Left lobe of liver (tissue), 2 donors: ENCODE measurements at regions not wholly inside any gene's neighbourhood (a gene's known extent, or its start where the extent isn't known, plus 50 kb on each side); places are given as distances from the start of the nearest gene placed in this dataset.

ENCODE experiments used
- ATAC-seq: fragments of 200-7000 bp; cut with Tn5 transposase; one replicate; pipeline ENCODE4 v1.9.1; 2020; ENCODE audit warnings: mild to moderate bottlenecking, moderate library complexity
- DNase-seq: peaks from one replicate; pipeline ENCODE4 v3.0.0-alpha.2; 2020; ENCODE audit warnings: low spot score
- donor health status: DM: no; HTN: no; CAD: no; lungs with moderate emphysema.
- donor health status: DM: no; HTN: yes; CAD: no.

- ATAC-seq = no peak
- DNase-seq = no peak
Measured at GRCh38 chrX:122504026-122504425, 680.1 kb upstream of the GRIA3 start.

GRCh38 chrX:122512561-122513072, 671.5 kb upstream of the GRIA3 start:
- no peak for DNase-seq
- ATAC-seq = no peak

GRCh38 chrX:122517786-122518185, 666.3 kb upstream of the GRIA3 start:
- DNase-seq = no peak
- no peak for ATAC-seq

- DNase-seq (no peak), ATAC-seq (peak; percentile 30)
Measured at GRCh38 chrX:122545778-122546177, 638.3 kb upstream of the GRIA3 start.

GRCh38 chrX:122546269-122546668, 637.8 kb upstream of the GRIA3 start:
- DNase-seq (no peak), ATAC-seq (peak; percentile 65)

GRCh38 chrX:122552286-122552800, 631.7 kb upstream of the GRIA3 start:
- DNase-seq (no peak), ATAC-seq (no peak)

- ATAC-seq (no peak), DNase-seq (no peak)
Measured at GRCh38 chrX:122555925-122556324, 628.2 kb upstream of the GRIA3 start.

- ATAC-seq = no peak
- no peak for DNase-seq
Measured at GRCh38 chrX:122565952-122566351, 618.1 kb upstream of the GRIA3 start.

- no peak for ATAC-seq
- DNase-seq = no peak
Measured at GRCh38 chrX:122566401-122566800, 617.7 kb upstream of the GRIA3 start.

GRCh38 chrX:122567911-122568310, 616.2 kb upstream of the GRIA3 start:
- ATAC-seq (no peak), DNase-seq (no peak)

- DNase-seq = no peak
- ATAC-seq = no peak
Measured at GRCh38 chrX:122572461-122572860, 611.6 kb upstream of the GRIA3 start.

- DNase-seq (no peak), ATAC-seq (no peak)
Measured at GRCh38 chrX:122579036-122579435, 605.0 kb upstream of the GRIA3 start.

- ATAC-seq (no peak), DNase-seq (no peak)
Measured at GRCh38 chrX:122579526-122579925, 604.6 kb upstream of the GRIA3 start.

- DNase-seq = no peak
- no peak for ATAC-seq
Measured at GRCh38 chrX:122582280-122582974, 601.7 kb upstream of the GRIA3 start.

GRCh38 chrX:122582975-122583305, 601.1 kb upstream of the GRIA3 start:
- DNase-seq (no peak), ATAC-seq (no peak)

- no peak for DNase-seq
- ATAC-seq = no peak
Measured at GRCh38 chrX:122583551-122583950, 600.5 kb upstream of the GRIA3 start.

- DNase-seq (no peak), ATAC-seq (no peak)
Measured at GRCh38 chrX:122584981-122585380, 599.1 kb upstream of the GRIA3 start.

GRCh38 chrX:122586831-122587230, 597.2 kb upstream of the GRIA3 start:
- no peak for DNase-seq
- ATAC-seq = no peak

- DNase-seq (no peak), ATAC-seq (no peak)
Measured at GRCh38 chrX:122591546-122591945, 592.5 kb upstream of the GRIA3 start.

GRCh38 chrX:122596998-122597397, 587.1 kb upstream of the GRIA3 start:
- ATAC-seq (no peak), DNase-seq (no peak)

- ATAC-seq (peak; percentile 67), DNase-seq (no peak)
Measured at GRCh38 chrX:122622795-122623194, 561.3 kb upstream of the GRIA3 start.

- ATAC-seq = no peak
- DNase-seq = no peak
Measured at GRCh38 chrX:122625239-122625638, 558.8 kb upstream of the GRIA3 start.

GRCh38 chrX:122625821-122626220, 558.3 kb upstream of the GRIA3 start:
- DNase-seq (no peak), ATAC-seq (no peak)
